Right cardiac atrium (tissue), 5 donors: ENCODE measurements at regions not wholly inside any gene's neighbourhood (a gene's known extent, or its start where the extent isn't known, plus 50 kb on each side); places are given as distances from the start of the nearest gene placed in this dataset.
"Not testable (repeated sequence)": the region's sequence is repeated elsewhere in the genome, so short reads cannot be mapped to it uniquely, and the experiment has no call there.

Experiments
- ATAC-seq, 2 donors: fragments of 200-7000 bp; cut with Tn5 transposase; one replicate each; pipeline versions ENCODE4 v1.8.0 to v1.9.1; 2020; ENCODE audit warnings: moderate library complexity in 2 of 2, mild to moderate bottlenecking in 1 of 2
- DNase-seq, 3 donors: peaks; one replicate each; pipeline ENCODE4 v3.0.0-alpha.2; 2020
- H3K27ac ChIP-seq: one replicate; pipeline ENCODE4 v1.5.1; 2013; ENCODE audit warnings: mild to moderate bottlenecking, low read length, control low read depth, moderate library complexity
- H3K27me3 ChIP-seq: one replicate; pipeline ENCODE4 v1.6.1; 2013; ENCODE audit not compliant: control insufficient read depth, insufficient read depth
- H3K4me1 ChIP-seq: one replicate; pipeline ENCODE4 v1.6.1; 2013; ENCODE audit warnings: low read length; ENCODE audit not compliant: control insufficient read depth, insufficient read depth
- H3K4me3 ChIP-seq: one replicate; pipeline ENCODE4 v1.5.1; 2013; ENCODE audit warnings: low read length, control low read depth
- H3K9me3 ChIP-seq: one replicate; pipeline ENCODE4 v1.6.1; 2013; ENCODE audit warnings: low read length; ENCODE audit not compliant: control insufficient read depth
- WGBS: extraction: QIAGEN DNeasy Blood & Tissue Kit; methylation state at CpG from one replicate; pipeline ENCODE4 v1.1.7; 2013; 5-methylcytosine and 5-hydroxymethylcytosine counted together
- intact Hi-C, 4 donors: fragments of 100-400 bp; cut with DNase I; formaldehyde crosslinking; loops; one replicate each; pipeline versions ENCODE4 v1.11.0 to v1.14.0; 2022 to 2023
- donor health status: healthy with polysubstance abuse.
- donor health status: DM: no; HTN: yes; CAD: no.
- donor health status: DM: no; HTN: no; CAD: no.
- donor health status: DM: no; HTN: yes; CAD: no; lungs with severe emphysema.
- donor health status: DM: yes; HTN: yes; CAD: no.

GRCh38 chr16:77514500-77515220 is 79.8 kb upstream of the ADAMTS18 start:
- intact Hi-C loops = no loop called here
- 81% methylated on average over 5 of the region's 5 CpGs for WGBS
- no peak for ATAC-seq

DNA sequence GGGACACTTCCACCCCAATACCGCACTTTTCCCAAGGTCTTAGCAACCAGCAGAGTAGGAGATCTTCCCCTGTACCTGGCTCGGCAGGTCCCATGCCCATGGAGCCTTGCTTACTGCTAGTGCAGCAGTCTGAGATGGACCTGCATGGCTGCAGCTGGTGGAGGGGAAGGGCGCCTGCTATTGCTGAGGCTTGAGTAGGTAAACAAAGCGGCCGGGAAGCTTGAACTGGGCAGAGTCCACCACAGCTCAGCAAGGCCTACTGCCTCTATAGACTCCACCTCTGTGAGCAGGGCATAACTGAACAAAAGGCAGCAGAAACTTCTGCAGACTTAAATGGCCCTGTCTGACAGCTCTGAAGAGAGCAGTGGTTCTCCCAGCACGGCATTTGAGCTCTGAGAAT is 90.4 kb upstream of the ADAMTS18 start:
- H3K9me3 ChIP-seq, H3K4me3 ChIP-seq, H3K27ac ChIP-seq, H3K27me3 ChIP-seq, intact Hi-C loops, ATAC-seq, H3K4me1 ChIP-seq: not testable (repeated sequence)
- WGBS = 66% methylated on average over 6 of the region's 6 CpGs
- peak in 1 of 3 donors; percentile 35 for DNase-seq

More at GRCh38 chr16:77514500-77515220, 79.8 kb upstream of the ADAMTS18 start:
- no peaks in the 10 kb centered on the region for H3K4me1 ChIP-seq
- no peak for DNase-seq
- no peaks in the 10 kb centered on the region for H3K9me3 ChIP-seq
- no peaks in the 10 kb centered on the region for H3K27me3 ChIP-seq
- H3K4me3 ChIP-seq = no peak overlapping the region
- no peak overlapping the region for H3K27ac ChIP-seq

- no peak for DNase-seq
- Histone ChIP-seq H3K4me1 (no peaks in the 10 kb centered on the region), H3K27ac (no peak overlapping the region), H3K9me3 (no peaks in the 10 kb centered on the region), H3K4me3 (no peak overlapping the region), H3K27me3 (no peaks in the 10 kb centered on the region)
- intact Hi-C loops = no loop called here
- 61% methylated on average over 1 of the region's 1 CpG for WGBS
- no peak for ATAC-seq
Observed at GRCh38 chr16:77531752-77532151, 96.9 kb upstream of the ADAMTS18 start.

- ATAC-seq = no peak
- Histone ChIP-seq H3K9me3 (no peaks in the 10 kb centered on the region), H3K27ac (no peak overlapping the region), H3K27me3 (no peaks in the 10 kb centered on the region), H3K4me3 (no peak overlapping the region), H3K4me1 (no peaks in the 10 kb centered on the region)
- WGBS = 53% methylated on average over 5 of the region's 5 CpGs
- intact Hi-C loops = no loop called here
- DNase-seq = no peak
Observed at GRCh38 chr16:77536809-77537208, 102.0 kb upstream of the ADAMTS18 start.

DNA sequence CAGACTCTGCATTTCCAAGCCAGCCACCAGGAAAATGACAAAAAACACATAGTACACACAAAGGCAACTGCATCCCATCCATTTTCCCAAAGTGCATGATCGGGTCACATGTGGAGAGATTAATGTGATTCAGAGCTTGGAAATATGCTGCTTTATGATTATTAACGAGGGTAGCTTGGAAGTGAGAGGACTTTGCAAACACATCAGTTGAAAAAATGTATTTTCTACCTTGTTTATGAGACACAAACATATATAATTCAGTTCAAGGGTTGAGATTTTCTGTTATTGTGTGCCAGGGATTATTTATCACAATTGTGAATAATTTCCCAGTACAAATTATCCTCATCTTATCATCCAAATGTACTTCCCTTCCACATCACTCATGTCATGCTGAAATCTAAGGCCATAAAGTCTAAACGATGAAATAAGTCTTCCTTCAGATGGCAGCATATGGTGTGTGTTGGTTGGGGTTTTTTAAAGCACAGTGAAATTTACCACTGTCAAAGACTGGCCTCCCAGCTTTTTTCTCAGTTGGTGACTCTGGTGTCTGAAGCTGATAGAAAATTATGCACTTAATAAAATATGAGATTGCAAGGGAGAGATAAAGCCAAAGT is 104.7 kb upstream of the ADAMTS18 start:
- 55% methylated on average over 3 of the region's 3 CpGs for WGBS
- no peaks in the 10 kb centered on the region for H3K9me3 ChIP-seq
- H3K4me1 ChIP-seq = no peaks in the 10 kb centered on the region
- H3K27me3 ChIP-seq = no peaks in the 10 kb centered on the region
- ATAC-seq (no peak), DNase-seq (no peak)
- no peak overlapping the region for H3K27ac ChIP-seq
- intact Hi-C loops = no loop called here
- no peak overlapping the region for H3K4me3 ChIP-seq

GRCh38 chr16:77540646-77541045 is 105.8 kb upstream of the ADAMTS18 start:
- Histone ChIP-seq H3K27me3 (no peaks in the 10 kb centered on the region), H3K4me3 (no peak overlapping the region), H3K27ac (no peak overlapping the region), H3K4me1 (no peaks in the 10 kb centered on the region), H3K9me3 (no peaks in the 10 kb centered on the region)
- 42% methylated on average over 2 of the region's 2 CpGs for WGBS
- DNase-seq = no peak
- ATAC-seq = no peak
- intact Hi-C loops = no loop called here

GRCh38 chr16:77541165-77541564 is 106.3 kb upstream of the ADAMTS18 start:
- intact Hi-C loops = no loop called here
- ATAC-seq (no peak), DNase-seq (no peak)
- Histone ChIP-seq H3K4me1 (no peaks in the 10 kb centered on the region), H3K27ac (no peak overlapping the region), H3K27me3 (no peaks in the 10 kb centered on the region), H3K4me3 (no peak overlapping the region), H3K9me3 (no peaks in the 10 kb centered on the region)
- 33% methylated on average over 3 of the region's 3 CpGs for WGBS

- no peak for DNase-seq
- intact Hi-C loops = no loop called here
- H3K4me3 ChIP-seq = no peak overlapping the region
- H3K27me3 ChIP-seq = no peaks in the 10 kb centered on the region
- no peaks in the 10 kb centered on the region for H3K9me3 ChIP-seq
- ATAC-seq = no peak
- 82% methylated on average over 4 of the region's 4 CpGs for WGBS
- peaks cover 1% of the 10 kb centered on the region for H3K4me1 ChIP-seq
- H3K27ac ChIP-seq = no peak overlapping the region
Observed at GRCh38 chr16:77548151-77548550, 113.3 kb upstream of the ADAMTS18 start.

- 71% methylated on average over 2 of the region's 2 CpGs for WGBS
- ATAC-seq (no peak), DNase-seq (no peak)
- H3K4me3 ChIP-seq = no peak overlapping the region
- no peak overlapping the region for H3K27ac ChIP-seq
- H3K9me3 ChIP-seq = no peaks in the 10 kb centered on the region
- intact Hi-C loops = no loop called here
- H3K4me1 ChIP-seq = peaks cover 1% of the 10 kb centered on the region
- H3K27me3 ChIP-seq = no peaks in the 10 kb centered on the region
Observed at GRCh38 chr16:77548766-77549165, 113.9 kb upstream of the ADAMTS18 start.

GRCh38 chr16:77549876-77550275 is 115.0 kb upstream of the ADAMTS18 start:
- Histone ChIP-seq H3K27ac (no peak overlapping the region), H3K4me3 (no peak overlapping the region), H3K4me1 (peaks cover 1% of the 10 kb centered on the region), H3K27me3 (no peaks in the 10 kb centered on the region), H3K9me3 (no peaks in the 10 kb centered on the region)
- DNase-seq = no peak
- intact Hi-C loops = no loop called here
- ATAC-seq = no peak
- WGBS = 64% methylated on average over 7 of the region's 7 CpGs

DNA sequence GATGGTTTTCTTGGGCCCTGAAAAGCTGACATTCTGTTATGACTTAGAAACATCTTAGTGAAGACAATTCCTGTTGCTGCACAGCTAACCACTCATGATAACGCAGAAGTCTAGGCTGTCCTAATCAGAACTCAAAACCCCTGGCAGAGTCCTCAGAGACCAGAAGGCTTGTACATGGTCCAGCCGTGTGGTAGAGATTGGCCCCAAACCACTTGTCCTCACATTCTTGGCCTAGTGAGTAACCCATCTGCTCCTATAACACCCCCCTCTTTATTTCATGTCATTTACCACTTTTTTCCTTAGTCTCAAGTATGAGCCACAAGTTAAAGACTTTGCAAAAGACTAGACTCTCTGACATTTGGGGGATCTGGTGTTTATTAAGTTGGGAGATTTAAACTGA is 116.5 kb upstream of the ADAMTS18 start:
- intact Hi-C loops = no loop called here
- ATAC-seq = no peak
- WGBS = 70% methylated on average over 2 of the region's 2 CpGs
- DNase-seq = no peak
- Histone ChIP-seq H3K4me1 (peaks cover 1% of the 10 kb centered on the region), H3K27ac (no peak overlapping the region), H3K9me3 (no peaks in the 10 kb centered on the region), H3K4me3 (no peak overlapping the region), H3K27me3 (no peaks in the 10 kb centered on the region)
